ENCODE measurements at regions not wholly inside any gene's neighbourhood (a gene's known extent, or its start where the extent isn't known, plus 50 kb on each side); places are given as distances from the start of the nearest gene placed in this dataset.

GRCh38 chr13:50518131-50518530 lies 325.4 kb downstream of the DLEU7 start:
- TF ChIP-seq GATA3 (IDR thresholded peaks at IDR 0.05; ENCODE audit: low read depth, low read length) = no peak
- TF ChIP-seq GATA2 (IDR thresholded peaks at IDR 0.05; ENCODE audit: low read depth, low read length) = no peak

All from SH-SY5Y (cell line).